ENCODE measurements at regions not wholly inside any gene's neighbourhood (a gene's known extent, or its start where the extent isn't known, plus 50 kb on each side); places are given as distances from the start of the nearest gene placed in this dataset.

DNA sequence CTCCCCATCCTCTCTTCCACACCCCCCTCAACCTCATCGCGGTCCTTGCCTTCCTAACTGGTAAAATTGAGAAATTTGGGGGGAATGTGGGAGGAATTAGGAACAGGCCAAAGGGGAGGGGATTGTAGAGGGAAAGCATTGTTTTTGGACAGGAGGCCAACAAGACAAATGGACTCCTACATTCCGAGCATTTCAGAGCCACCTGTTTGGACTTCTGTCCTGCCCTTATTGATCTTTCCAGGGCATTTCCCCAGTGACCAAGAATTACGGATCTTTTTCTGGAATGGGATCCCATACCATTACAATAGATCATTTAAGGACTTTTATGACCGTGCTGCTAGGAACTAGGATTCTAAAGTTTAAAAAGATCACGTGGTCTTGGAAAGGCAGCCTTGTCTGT lies 221.3 kb upstream of the ASIC2 start:
- DNase-seq (ENCODE audit: low read depth in 2 of 2) = no peak

DNA sequence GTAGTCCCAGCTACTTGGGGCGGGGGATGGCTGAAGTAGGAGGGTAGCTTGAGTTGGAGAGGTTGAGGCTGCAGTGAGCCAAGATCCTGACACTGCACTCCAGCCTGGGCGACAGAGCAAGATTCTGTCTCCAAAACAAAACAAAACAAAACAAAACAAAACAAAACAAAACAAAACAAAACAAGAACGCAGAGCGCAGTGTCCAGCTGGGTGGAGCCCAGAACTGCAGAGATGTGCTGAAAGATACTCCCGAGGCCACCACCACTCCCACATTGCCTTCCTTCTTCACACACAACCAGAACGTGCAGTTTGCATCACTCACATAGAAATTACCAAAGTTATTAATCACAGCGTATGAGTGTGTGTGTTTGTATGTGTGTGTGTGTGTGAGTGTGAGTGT lies 222.9 kb upstream of the ASIC2 start:
- DNase-seq (ENCODE audit: low read depth in 2 of 2) = no peak

DNA sequence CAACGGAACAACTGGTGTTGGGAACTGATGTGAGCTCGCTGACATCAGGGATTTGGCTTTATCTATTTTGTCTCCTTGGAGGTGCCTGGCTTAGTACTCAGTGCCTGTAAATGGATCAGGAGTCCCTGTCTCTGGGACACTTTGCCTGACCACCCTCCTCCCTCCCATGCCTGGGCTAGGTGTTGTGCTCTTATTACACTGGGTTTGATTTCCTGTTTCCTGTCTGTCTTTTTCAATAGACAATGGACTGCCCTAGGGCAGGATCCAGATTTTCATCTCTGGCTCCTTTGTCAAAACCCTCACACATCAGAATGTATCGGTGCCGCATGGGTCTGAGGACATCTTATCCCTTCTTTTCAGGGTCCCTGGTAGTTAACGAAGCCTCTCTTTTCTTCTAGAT lies 223.6 kb upstream of the ASIC2 start:
- no peak for DNase-seq (ENCODE audit: low read depth in 2 of 2)

DNA sequence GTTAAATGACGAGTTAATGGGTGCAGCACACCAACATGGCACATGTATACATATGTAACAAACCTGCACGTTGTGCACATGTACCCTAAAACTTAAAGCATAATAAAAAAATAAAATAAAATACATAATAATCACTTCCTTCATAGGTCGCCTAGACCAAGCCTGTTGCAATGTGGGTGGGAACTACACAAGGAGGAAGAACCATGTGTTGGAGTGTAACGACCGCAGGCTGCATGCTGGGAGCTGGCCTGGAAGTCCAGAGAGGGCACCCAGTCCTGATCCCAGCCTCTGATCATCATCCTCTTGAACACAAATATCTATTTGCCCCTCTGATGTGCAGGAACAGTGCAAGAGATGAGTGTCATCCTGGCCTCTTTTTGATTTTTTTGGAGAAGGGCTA lies 224.7 kb upstream of the ASIC2 start:
- DNase-seq (ENCODE audit: low read depth in 2 of 2) = no peak

DNA sequence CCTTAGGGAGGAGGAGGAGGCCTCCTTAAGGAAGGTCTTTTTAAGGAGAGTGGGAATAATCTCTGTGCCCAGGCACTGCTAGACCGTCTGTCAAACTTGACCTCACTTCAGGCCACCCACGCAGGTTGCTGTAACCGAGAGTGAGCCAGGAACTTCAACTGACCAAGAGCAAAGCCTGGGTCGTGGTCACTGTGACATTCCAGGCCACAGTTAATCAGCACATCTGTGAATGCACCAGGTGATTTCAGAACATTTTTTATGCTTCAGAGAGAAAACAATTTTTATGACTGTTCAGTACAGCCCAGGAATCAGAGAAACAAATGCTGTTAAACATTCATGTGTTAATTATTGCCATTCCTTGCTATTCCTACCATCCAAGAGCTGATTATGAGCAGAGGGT lies 226.6 kb upstream of the ASIC2 start:
- DNase-seq (ENCODE audit: low read depth in 2 of 2) = no peak

DNA sequence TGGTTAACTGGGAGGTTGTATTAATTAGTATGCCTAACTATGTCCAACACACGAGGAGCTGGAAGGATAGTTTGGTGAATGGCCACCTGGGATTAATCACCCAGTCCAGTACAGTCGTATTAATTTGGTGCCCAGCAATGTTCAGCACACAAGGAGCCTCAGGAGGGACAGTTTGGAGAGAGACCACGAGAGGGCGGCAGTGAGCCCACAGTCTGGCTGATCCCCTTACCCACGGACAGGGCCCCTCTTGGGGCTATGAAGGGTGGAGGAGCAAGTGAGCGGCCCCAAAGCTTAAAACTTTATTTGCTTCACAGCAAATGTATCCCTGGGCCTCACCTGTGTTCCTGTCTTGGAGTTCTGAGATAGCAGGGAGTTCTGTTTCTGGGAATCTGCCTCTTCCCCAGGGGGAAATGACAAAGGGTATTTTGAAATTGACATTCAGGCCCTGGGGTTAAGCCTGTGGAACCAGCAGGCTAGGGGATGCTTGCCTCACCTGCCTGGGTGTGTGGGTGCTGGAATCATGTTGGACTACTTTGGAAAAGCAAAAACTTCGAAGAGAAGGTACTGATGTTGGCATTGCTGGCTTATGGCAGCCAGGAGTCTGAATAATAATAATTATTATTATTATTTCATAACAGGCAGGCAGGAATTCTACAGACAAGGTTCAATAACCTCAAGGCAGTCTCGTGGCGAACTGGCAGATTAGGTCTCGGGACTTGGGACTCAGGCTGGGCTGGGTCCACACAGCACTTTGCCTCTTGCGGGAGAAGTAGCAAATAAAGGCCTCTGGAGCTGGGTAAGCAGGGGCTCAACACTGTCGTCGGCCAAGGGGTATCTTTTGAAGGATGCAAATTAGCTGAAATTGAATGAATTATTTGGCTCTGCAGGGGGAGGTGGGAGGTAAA lies 227.6 kb upstream of the ASIC2 start:
- peak; percentile 16 to 30 for DNase-seq (ENCODE audit: low read depth in 2 of 2)

DNA sequence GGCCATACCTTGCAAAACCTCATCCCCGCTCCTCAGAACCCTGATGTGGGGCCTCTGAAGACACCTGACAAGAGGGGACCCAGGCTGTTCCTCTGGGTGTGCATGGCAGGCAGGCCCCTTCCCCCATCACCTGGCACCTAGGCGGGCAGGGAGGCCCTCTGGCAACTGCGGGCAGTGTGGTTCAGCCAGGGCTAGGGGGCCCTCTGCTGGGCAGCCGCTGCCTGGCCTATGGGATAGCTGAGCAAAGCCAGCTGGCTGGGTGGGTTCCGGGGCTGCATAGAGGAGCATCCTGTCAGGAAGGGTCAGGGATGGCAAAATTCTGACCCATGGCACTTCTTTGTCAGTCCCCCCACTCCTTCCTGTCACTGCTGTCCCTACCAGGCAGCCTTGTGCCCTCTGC lies 228.7 kb upstream of the ASIC2 start:
- DNase-seq (ENCODE audit: low read depth in 2 of 2) = no peak

DNA sequence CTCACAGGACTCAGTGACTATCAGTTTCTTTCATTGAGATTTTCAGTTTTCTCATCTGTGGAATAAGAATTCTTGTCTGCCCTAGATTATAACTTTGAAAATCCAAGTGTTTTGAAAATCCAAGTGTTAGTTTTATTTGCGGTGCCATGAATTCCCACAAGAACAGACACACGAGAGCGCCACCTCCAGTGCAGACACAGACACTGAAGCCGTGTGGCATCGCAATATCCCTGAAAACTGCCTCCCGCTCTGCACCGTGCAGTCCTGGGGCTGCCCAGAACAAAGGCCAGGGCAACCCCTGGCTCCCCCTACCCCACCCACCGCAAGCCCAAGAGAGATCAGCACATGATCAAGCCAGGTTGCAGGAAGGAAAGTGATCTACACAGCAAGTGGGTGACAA lies 229.5 kb upstream of the ASIC2 start:
- DNase-seq (ENCODE audit: low read depth in 2 of 2) = no peak

DNA sequence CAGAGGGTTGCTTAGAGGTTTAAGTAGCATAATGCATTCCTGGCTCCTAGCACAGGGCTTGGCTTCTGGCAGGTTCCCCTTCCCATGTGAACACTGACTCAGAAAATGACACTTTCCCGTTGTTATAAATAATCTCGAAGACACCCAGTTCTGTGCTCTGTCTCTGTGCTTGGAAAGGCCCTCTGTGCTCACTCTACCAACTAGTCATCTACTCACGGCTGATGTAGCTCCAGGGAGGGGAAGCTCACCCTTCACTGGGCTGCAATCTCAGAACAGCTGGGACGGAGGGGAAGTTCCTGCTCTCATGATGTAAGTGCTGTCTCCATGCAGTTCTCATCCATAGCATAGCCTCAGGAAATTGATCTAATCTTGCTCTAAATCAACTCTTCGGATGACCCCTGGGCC lies 230.5 kb upstream of the ASIC2 start:
- DNase-seq (ENCODE audit: low read depth in 2 of 2) = no peak

DNA sequence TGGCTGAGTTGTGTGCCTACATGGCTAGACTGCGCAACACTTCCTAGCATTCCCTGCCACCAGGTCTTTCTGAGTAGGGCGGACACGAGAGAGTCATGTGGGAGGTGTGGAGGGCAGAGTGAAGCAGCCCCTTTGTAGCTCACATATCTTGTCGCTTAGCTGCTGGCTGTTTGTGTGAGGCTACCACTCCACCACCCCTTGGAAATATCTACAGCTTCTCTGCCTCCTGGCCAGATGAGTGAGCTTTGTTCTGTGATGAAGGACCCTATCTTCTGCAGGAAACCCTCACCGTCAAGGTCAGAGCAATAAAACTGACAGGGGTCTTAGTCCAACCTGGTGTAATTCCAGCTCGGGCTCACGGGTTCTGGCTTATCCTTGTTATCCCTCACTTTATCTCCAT lies 232.1 kb upstream of the ASIC2 start:
- DNase-seq (ENCODE audit: low read depth in 2 of 2) = no peak

DNA sequence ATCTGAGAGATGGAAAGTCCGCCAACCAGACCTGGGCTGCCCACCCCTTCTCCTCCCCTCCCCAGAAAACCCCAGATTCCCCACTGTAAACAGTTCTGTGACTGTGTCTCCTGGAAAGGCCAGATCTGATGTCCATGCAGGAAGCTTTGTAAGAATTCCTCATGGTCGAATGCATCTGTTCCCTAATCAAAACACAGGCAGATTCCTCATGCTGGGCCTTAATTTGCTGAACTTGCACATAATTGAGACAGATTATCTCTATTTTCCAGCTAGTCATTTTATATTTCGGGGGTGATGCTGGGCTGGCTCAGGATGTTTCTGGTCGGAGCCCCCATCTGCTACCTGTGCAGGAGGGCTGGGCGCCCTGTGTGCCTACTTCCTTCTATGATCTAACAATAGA lies 233.6 kb upstream of the ASIC2 start:
- no peak for DNase-seq (ENCODE audit: low read depth in 2 of 2)

DNA sequence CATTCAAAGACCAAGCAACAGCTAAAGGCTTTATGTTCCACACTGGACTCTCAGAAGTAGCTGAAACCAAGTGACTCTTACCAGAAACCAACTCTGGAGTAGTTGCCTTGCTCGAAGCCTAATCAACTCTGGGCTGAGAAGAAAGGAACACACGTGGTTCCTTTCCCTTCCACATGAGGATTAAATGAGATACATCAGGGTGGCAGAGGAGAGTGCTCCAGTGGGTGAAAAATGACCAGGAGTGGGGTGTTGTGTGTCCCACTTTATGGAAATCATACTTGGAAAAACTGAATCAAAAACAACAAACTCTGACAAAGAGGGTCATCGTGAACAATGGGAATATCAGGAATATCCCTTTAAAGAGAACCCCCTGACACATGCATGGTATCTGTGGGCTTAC lies 234.2 kb upstream of the ASIC2 start:
- no peak for DNase-seq (ENCODE audit: low read depth in 2 of 2)

DNA sequence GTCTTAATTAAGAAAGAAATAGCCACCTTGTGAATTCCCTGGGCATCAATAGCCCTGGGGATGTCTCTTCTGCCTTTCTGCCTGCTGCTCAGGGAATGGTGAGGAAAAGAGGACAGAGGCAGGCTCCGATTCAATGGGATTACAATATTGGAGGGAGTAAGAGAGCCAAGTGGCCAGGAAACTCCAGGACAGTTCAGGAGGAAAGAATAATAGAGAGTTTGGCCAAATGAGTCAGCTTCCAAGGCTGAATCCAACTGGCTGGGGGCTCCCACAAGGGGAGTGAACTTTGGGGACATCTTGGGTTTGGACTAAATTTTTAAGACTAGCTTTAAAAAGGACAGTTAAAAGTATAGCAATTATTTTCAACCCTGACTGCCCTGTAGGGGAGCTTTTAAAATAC lies 235.8 kb upstream of the ASIC2 start:
- no peak for DNase-seq (ENCODE audit: low read depth in 2 of 2)

DNA sequence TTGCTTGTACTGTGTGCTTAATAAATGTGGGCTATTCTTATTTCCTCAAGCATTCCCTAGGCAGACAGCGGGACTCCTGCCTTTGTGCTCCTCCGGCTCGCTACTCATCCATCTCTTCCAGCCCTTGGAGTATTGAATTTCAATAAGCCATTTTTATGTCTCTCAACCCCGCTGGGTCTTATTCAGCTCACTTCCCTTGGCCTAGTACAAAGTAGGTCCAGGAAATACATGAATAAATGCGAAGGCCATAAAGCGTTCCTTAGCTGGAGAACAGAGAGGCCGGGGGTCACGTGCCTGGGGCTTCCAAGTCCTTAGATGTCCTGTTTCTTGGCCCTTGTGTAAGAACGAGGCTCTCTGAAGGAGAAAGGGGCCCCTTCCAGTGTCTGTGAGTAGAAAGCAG lies 236.7 kb upstream of the ASIC2 start:
- no peak for DNase-seq (ENCODE audit: low read depth in 2 of 2)

DNA sequence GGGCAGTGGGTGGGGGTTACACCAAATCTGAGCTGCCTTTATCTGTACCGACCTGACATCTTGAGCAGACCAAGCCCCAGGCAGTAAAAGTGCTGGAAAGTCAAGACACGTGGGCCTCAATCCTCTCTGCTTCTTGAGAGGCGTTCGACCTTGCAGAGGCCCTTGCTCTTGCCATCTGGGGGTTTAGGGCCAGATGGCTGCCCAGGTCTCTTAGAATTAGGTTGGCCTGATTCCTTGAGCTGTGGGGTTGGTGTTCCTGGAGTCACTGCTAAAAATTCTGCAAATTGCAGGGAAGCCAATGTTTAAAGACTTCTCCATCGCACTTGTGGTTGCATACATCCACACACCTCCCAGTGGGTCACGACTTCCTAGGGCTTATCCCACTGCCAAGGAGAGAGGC lies 238.2 kb upstream of the ASIC2 start:
- DNase-seq (ENCODE audit: low read depth in 2 of 2) = no peak

DNA sequence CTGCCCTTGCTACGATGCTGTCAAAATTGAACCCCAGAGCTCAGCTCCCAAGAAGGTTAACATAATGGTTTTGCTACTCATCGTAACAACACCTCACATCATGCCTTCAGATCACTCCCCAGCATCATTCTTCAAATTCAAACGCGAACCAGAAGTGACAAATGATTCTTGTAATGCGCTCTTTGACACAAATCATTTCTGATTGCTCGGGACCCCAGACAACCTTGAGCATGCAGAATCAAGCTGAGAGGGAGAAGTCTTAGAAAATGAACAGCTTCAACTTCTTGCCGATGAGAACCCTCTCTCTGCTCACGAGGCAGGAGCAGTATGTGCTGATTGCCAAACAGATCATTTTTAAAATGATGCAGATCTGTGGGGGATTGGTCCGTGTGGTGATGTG lies 241.0 kb upstream of the ASIC2 start:
- DNase-seq (ENCODE audit: low read depth in 2 of 2) = no peak

DNA sequence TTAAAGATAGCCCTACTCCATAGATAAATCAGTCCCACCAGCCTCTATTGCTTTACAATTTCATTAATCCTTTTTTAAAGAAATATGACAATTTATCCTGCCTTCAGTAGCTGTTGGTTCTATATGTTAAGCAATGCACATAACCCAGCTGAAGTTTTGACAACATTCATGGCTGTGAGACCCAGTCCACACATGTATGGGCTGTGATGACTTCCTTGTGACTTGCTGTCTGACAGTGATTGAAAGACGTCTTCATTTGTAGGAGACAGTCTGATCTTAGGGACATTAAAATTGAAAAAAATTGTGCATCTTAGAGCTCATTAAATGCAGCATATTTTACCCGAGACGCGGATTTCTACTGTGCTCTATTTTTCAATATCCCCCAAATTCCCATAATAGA lies 252.0 kb upstream of the ASIC2 start:
- DNase-seq (ENCODE audit: low read depth in 2 of 2) = no peak

DNA sequence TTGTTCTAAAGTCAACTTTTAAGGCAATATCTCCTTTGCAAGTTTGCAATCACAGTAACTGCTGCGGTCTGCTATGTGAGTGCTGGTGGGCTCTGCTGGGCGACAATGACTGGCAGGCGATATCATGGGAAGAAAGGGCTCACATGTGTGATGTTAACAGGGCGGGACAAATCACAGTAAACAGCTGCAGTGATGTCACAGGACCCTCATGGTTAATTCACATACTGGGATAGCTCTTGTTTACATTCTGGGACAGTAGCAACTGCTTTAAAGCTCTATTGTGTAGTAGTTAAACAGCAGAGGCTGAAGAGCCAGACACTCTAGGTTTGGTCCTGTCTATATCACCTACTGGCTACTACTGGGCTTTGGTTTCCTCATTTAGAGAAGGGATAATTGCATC lies 257.2 kb upstream of the ASIC2 start:
- no peak for DNase-seq (ENCODE audit: low read depth in 2 of 2)

DNA sequence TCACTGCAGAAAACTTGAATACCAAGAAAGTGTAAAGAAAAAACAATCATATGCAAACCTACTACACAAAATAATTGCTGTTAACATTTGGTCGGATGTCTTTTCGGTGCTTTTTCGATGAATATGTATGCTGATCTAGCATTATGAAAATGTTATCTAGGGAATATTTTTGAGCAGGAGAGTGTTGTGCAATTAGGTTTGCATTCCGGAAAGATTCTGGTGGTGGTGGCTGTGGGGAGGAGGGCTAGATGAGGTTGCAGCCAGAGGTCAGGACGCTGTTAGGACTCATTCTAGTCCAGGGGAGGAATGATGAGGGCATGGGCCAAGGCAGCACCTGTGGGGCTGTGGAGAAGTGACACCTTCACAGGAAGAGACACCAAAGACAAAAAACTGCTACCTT lies 258.0 kb upstream of the ASIC2 start:
- DNase-seq (ENCODE audit: low read depth in 2 of 2) = no peak

DNA sequence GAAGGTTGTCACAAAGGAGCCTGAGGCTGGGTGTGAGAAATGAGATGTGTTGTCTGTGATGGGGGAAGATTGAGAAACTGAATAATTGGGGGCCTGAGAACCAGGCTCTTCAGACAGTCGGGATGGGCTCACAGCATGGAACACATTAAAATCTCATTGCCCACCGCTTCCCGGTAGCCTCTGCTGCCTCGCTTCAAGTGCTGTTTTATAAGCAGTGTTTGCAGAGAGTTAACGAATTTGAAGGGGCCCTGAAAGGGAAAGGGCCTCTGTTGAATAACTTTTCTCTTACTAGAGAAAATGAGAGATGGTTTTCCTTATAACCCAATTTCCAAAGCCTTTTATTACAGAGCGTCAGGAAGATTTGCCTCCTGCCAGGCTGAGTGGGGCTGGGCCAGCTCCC lies 258.8 kb upstream of the ASIC2 start:
- no peak for DNase-seq (ENCODE audit: low read depth in 2 of 2)

DNA sequence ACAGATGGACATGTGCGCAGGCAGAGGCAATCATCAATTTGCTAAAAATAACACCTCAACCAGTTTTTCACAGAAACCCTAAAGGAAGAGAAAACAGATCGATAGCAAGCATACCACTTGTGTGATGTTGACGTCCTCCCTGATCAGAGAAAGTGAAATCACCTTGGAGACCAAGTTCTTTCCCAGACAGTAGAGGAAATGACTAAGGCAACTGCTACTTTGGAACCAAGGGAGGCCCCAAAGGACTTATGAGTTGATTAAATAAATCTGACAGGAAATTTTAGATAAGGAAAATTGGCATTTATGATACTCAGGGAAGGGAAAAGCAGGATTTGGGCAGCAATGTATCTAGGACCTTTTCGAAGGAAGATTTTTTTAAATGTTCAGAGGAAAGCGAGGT lies 267.1 kb upstream of the ASIC2 start:
- DNase-seq (ENCODE audit: low read depth in 2 of 2) = no peak

DNA sequence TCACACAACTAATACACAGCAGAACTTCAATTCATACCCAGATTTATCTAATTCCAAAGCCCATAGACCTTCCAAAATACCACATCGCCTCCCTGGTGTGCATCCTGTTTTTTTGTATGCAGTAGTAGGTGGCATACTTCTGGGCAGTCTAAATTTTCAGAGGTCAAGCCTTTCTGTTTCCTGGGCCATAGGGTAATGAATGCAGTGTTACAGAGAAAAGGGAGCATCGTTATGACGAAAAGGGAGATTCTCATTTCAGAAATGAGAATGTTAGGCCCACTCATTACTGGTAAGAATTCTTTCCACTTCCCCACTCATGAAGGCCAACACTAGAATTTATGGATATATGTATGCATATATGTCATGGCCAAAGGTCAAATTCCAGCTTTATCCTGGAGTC lies 267.8 kb upstream of the ASIC2 start:
- DNase-seq (ENCODE audit: low read depth in 2 of 2) = no peak

DNA sequence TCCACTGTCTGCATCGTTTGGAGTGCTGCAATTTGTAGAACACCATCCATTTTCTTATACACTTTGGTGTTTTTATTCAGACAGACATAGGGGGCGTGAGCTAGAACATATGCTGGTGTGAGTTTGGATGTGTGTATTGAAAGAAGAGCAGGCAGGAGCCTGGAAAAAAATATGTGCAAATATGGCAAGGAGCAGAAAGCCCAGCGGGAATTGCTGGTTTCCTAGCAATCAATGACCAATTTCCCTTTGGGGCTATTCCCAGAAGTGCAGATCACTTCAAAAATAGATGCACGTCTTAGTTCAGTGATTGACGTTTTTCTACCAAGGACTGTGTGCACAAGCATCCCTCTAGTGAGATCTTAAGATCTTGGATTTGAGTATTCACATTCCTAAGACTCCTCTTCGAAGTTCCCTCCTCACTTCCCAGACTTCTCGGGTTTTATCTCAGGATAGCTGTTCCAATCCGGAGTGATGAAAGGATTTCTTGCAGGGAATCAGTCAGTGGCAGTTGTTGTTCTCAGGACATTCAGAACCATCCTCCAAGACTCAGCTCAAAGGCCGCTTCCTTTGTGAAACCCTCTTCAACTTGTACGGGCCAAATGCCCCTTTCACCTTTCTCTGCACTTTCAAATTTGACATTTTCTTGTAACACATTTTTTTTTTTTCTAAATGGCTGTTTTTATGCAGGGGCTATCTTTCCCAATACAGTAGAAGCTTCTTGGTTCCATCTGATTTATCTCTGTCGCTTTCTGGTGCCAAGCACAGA lies 268.7 kb upstream of the ASIC2 start:
- no peak for DNase-seq (ENCODE audit: low read depth in 2 of 2)

All from stimulated activated CD8-positive, alpha-beta memory T cell treated with anti-CD3 and anti-CD28 coated beads, Interleukin-15, amount 100 ng/mL, for 48 hours (primary cell).